A549 (cell line): ENCODE measurements at regions not wholly inside any gene's neighbourhood (a gene's known extent, or its start where the extent isn't known, plus 50 kb on each side); places are given as distances from the start of the nearest gene placed in this dataset.
"Not testable (repeated sequence)": the region's sequence is repeated elsewhere in the genome, so short reads cannot be mapped to it uniquely, and the experiment has no call there.

Source experiments
- ATAC-seq, 2 experiments: fragments of 200-7000 bp in 1 of 2; fragments of >200 bp in 1 of 2; cut with Nextera tagmentation in 1 of 2; cut with Tn5 transposase in 1 of 2; 3 replicates each; pipeline versions ENCODE4 v1.8.0 to v1.9.1; 2018 to 2020; ENCODE audit warnings: mild to moderate bottlenecking in 1 of 2, moderate library complexity in 1 of 2
- CTCF ChIA-PET: fragments of 300-600 bp; sonication (Branson Sonifier 250); formaldehyde crosslinking; extraction: SDS; loops from one replicate; lab custom pipeline; 2021; ENCODE audit warnings: antibody characterized with exemption, inconsistent platforms; lab: Yijun Ruan, JAX
- POLR2A ChIA-PET: fragments of 350-600 bp; formaldehyde crosslinking; extraction: SDS; loops from one replicate; lab custom pipeline; 2021; ENCODE audit warnings: antibody characterized with exemption, inconsistent platforms; lab: Yijun Ruan, JAX
- DNase-seq, 2 experiments: peaks; one replicate each; pipeline versions ENCODE4 v3.0.0 to v3.0.0-alpha.2; 2011 to 2016; ENCODE audit warnings: low read depth in 1 of 2, low spot score in 1 of 2
- FAIRE-seq: peaks from 2 replicates; lab custom pipeline; 2011; peaks lifted over from hg19 to GRCh38; lab: Jason Lieb, UNC
- H3K27ac ChIP-seq, 2 experiments: fragments of >200 bp; sonication (Bioruptor Twin); formaldehyde crosslinking; 3 replicates each; pipeline ENCODE4 v1.5.1; 2016 to 2017
- H3K4me1 ChIP-seq: fragments of >200 bp; sonication (Bioruptor Twin); formaldehyde crosslinking; 3 replicates; pipeline ENCODE4 v1.6.1; 2016
- H3K4me2 ChIP-seq: fragments of >200 bp; sonication (Bioruptor Twin); formaldehyde crosslinking; 3 replicates; pipeline ENCODE4 v1.6.1; 2016
- H3K4me3 ChIP-seq: fragments of >200 bp; sonication (Bioruptor Twin); formaldehyde crosslinking; 3 replicates; pipeline ENCODE4 v1.5.1; 2016
- H3K9me3 ChIP-seq: fragments of >200 bp; sonication (Bioruptor Twin); formaldehyde crosslinking; 3 replicates; pipeline ENCODE4 v1.6.1; 2016
- BHLHE40 ChIP-seq: IDR thresholded peaks from 2 replicates; pipeline ENCODE4 v1.6.1; 2012; ENCODE audit warnings: low read depth, low read length, inconsistent platforms
- CBX2 ChIP-seq: fragments of 200-600 bp; sonication (generic); IDR thresholded peaks from 2 replicates; pipeline ENCODE4 v1.6.1; 2016; ENCODE audit warnings: low read depth, mild to moderate bottlenecking, borderline replicate concordance
- CBX8 ChIP-seq: fragments of 200-600 bp; sonication (generic); IDR thresholded peaks from 2 replicates; pipeline ENCODE4 v1.6.1; 2016
- CEBPB ChIP-seq, 2 experiments: fragments of >200 bp in 1 of 2; sonication (Bioruptor Twin) in 1 of 2; formaldehyde crosslinking in 1 of 2; IDR thresholded peaks; 2 replicates each; pipeline ENCODE4 v1.6.1; 2012 to 2016
- CHD4 ChIP-seq: fragments of 200-600 bp; sonication (generic); IDR thresholded peaks from 2 replicates; pipeline ENCODE4 v1.6.1; 2016; ENCODE audit warnings: antibody characterized with exemption, mild to moderate bottlenecking, borderline replicate concordance
- EHF ChIP-seq: fragments of 250-450 bp; sonication (Bioruptor Pico); IDR thresholded peaks from 2 replicates; pipeline ENCODE4 v1.5.0; 2020; ENCODE audit warnings: mild to moderate bottlenecking
- ELK1 ChIP-seq: fragments of 150-350 bp; IDR thresholded peaks from 2 replicates; pipeline ENCODE4 v1.6.1; 2014; ENCODE audit warnings: low read depth, mild to moderate bottlenecking, low read length
- FOSB ChIP-seq: fragments of 250-450 bp; sonication (Bioruptor Pico); IDR thresholded peaks from 2 replicates; pipeline ENCODE4 v1.5.0; 2020; ENCODE audit warnings: mild to moderate bottlenecking, moderate library complexity
- GATA3 ChIP-seq: IDR thresholded peaks from 2 replicates; pipeline ENCODE4 v1.6.1; 2012; ENCODE audit warnings: borderline replicate concordance
- HOXA7 ChIP-seq: fragments of 250-450 bp; sonication (Bioruptor Pico); IDR thresholded peaks from 2 replicates; pipeline ENCODE4 v1.5.0; 2020; ENCODE audit warnings: mild to moderate bottlenecking, moderate library complexity
- HOXB5 ChIP-seq: fragments of 250-450 bp; sonication (Bioruptor Pico); IDR thresholded peaks from 2 replicates; pipeline ENCODE4 v1.5.0; 2020; ENCODE audit warnings: mild to moderate bottlenecking, moderate library complexity
- JUNB ChIP-seq: fragments of >200 bp; sonication (Bioruptor Twin); formaldehyde crosslinking; IDR thresholded peaks from 2 replicates; pipeline ENCODE4 v1.6.1; 2016
- KDM1A ChIP-seq: fragments of 200-600 bp; sonication (generic); IDR thresholded peaks from 2 replicates; pipeline ENCODE4 v1.6.1; 2016; ENCODE audit warnings: low read depth, mild to moderate bottlenecking
- MAFK ChIP-seq: fragments of 450-650 bp; IDR thresholded peaks from 2 replicates; pipeline ENCODE4 v1.6.1; 2014; ENCODE audit not compliant: partially characterized antibody
- MYC ChIP-seq: IDR thresholded peaks from 2 replicates; pipeline ENCODE4 v1.6.1; 2012; ENCODE audit warnings: mild to moderate bottlenecking, inconsistent platforms, low read length, improper control_type of control experiment, borderline replicate concordance
- PHF8 ChIP-seq: fragments of 200-600 bp; sonication (generic); IDR thresholded peaks from 2 replicates; pipeline ENCODE4 v1.6.1; 2016; ENCODE audit warnings: low read depth, mild to moderate bottlenecking, antibody characterized with exemption, moderate library complexity, borderline replicate concordance
- POLR2A ChIP-seq: IDR thresholded peaks from 2 replicates; pipeline ENCODE4 v1.6.1; 2012; ENCODE audit warnings: mild to moderate bottlenecking, low read length
- POLR2AphosphoS2 ChIP-seq: conservative IDR thresholded peaks from 2 replicates; pipeline ENCODE4 v1.6.1; 2012; ENCODE audit warnings: low read length, improper control_type of control experiment, inconsistent platforms
- RARB ChIP-seq: fragments of 250-450 bp; sonication (Bioruptor Pico); IDR thresholded peaks from 2 replicates; pipeline ENCODE4 v1.8.0; 2021; ENCODE audit warnings: mild to moderate bottlenecking, moderate library complexity
- RCOR1 ChIP-seq: fragments of 150-350 bp; IDR thresholded peaks from 2 replicates; pipeline ENCODE4 v1.6.1; 2014; ENCODE audit warnings: antibody characterized with exemption, low read length, low read depth
- RNF2 ChIP-seq: fragments of 200-600 bp; sonication (generic); IDR thresholded peaks from 2 replicates; pipeline ENCODE4 v1.6.1; 2016; ENCODE audit warnings: low read depth, mild to moderate bottlenecking, antibody characterized with exemption, moderate library complexity, borderline replicate concordance
- TP53 ChIP-seq: fragments of 250-450 bp; sonication (Bioruptor Pico); IDR thresholded peaks from 2 replicates; pipeline ENCODE4 v1.5.0; 2021; ENCODE audit warnings: mild to moderate bottlenecking, moderate library complexity
- WGBS: methylation state at CpG from one replicate; pipeline ENCODE4 v1.1.6; 2017; ENCODE audit errors: missing lambda C conversion rate; 5-methylcytosine and 5-hydroxymethylcytosine counted together
- TF ChIP-seq, protein P1 (sequence below): fragments of >200 bp; sonication (Bioruptor Twin); formaldehyde crosslinking; IDR thresholded peaks from 3 replicates; pipeline ENCODE4 v1.5.1; 2016
- TF ChIP-seq, protein P2 (sequence below): IDR thresholded peaks from 2 replicates; pipeline ENCODE4 v1.6.1; 2012
- TF ChIP-seq, protein P3 (sequence below): fragments of 200-600 bp; sonication (generic); IDR thresholded peaks from 2 replicates; pipeline ENCODE4 v1.6.1; 2016; ENCODE audit warnings: antibody characterized with exemption, mild to moderate bottlenecking, moderate library complexity

DNA sequence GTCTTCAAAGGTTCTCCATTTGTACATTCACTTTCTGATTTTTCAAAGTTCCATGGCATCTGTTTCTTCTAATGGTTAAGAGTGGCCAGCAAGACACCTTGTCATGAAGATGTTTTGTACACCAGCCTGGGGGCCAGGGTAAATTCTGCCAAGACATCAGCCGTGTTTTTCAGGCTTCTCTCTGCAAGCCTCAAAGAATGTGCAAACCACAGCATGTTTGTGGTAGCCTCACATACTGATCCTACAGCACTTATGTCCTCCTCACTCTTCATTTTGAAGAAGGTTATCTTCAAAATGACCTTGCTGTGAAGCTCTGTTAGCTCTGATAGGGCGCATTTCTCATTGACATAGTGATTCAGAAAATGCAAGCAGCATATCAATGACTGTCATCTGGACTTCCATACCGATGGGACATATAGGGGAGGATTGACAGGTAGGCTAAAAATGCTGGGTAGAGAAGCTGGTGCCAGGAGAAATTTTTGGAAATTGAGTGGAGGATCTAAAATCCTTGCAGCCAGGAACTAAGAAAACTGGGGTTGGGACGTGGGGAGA, 59.3 kb upstream of the SPTLC3 start:
- POLR2A ChIA-PET, result no interaction called here
- WGBS, result 52% methylated on average over 4 of the region's 4 CpGs
- H3K4me1 ChIP-seq, result peaks cover 16% of the 10 kb centered on the region; the same call in 2 of the 3 replicates
- FAIRE-seq, result peak; percentile 18
- no peak for ATAC-seq
- no peak overlapping the region for H3K27ac ChIP-seq
- CTCF ChIA-PET, result interaction anchor here (1.0 to 4.4 kb wide), 2 partner anchors 21 to 25 kb away, joined by 4 to 26 read pairs; no protein-coding TSS in a partner anchor
- no peak overlapping the region for H3K4me2 ChIP-seq
- no peak for DNase-seq
- H3K4me3 ChIP-seq, result no peak overlapping the region
- TF ChIP-seq CHD4, result no peak
- TF ChIP-seq, protein P1, sequence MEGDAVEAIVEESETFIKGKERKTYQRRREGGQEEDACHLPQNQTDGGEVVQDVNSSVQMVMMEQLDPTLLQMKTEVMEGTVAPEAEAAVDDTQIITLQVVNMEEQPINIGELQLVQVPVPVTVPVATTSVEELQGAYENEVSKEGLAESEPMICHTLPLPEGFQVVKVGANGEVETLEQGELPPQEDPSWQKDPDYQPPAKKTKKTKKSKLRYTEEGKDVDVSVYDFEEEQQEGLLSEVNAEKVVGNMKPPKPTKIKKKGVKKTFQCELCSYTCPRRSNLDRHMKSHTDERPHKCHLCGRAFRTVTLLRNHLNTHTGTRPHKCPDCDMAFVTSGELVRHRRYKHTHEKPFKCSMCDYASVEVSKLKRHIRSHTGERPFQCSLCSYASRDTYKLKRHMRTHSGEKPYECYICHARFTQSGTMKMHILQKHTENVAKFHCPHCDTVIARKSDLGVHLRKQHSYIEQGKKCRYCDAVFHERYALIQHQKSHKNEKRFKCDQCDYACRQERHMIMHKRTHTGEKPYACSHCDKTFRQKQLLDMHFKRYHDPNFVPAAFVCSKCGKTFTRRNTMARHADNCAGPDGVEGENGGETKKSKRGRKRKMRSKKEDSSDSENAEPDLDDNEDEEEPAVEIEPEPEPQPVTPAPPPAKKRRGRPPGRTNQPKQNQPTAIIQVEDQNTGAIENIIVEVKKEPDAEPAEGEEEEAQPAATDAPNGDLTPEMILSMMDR, result no peak
- TF ChIP-seq PHF8, result no peak
- TF ChIP-seq, all 56 proteins: peak for 0
- H3K9me3 ChIP-seq, result no peaks in the 10 kb centered on the region

DNA sequence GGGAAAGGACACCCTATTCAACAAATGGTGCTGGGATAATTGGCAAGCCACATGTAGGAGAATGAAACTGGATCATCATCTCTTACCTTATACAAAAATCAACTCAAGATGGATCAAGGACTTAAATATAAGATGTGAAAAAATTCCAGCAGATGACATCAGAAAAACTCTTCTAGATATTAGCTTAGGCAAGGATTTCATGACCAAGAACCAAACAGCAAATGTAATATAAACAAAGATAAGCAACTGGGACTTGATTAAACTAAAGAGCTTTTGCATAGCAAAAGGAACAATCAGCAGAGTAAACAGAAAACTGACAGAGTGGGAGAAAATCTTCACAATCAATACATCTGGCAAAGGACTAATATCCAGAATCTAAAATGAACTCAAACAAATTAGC, 54.5 kb upstream of the SPTLC3 start:
- ATAC-seq, H3K4me2 ChIP-seq, H3K4me1 ChIP-seq, H3K4me3 ChIP-seq, H3K9me3 ChIP-seq, DNase-seq, POLR2A ChIA-PET, H3K27ac ChIP-seq: not testable (repeated sequence)
- FAIRE-seq, result peak; percentile 49
- CTCF ChIA-PET, result interaction anchor here (0.6 to 4.0 kb wide), 4 partner anchors 12 to 841 kb away, joined by 3 to 31 read pairs (median 4); no protein-coding TSS in a partner anchor

GRCh38 chr20:12955611-12956010, 53.2 kb upstream of the SPTLC3 start:
- Histone ChIP-seq H3K4me3 (no peak overlapping the region), H3K4me1 (no peaks in the 10 kb centered on the region), H3K4me2 (no peak overlapping the region), H3K9me3 (no peaks in the 10 kb centered on the region), H3K27ac (no peak overlapping the region)
- WGBS, result 52% methylated on average over 3 of the region's 3 CpGs
- ATAC-seq (no peak), DNase-seq (no peak), FAIRE-seq (no peak)
- CTCF ChIA-PET, result interaction anchor here (1.1 to 4.0 kb wide), 3 partner anchors 10 to 21 kb away, joined by 3 to 31 read pairs (median 7); no protein-coding TSS in a partner anchor
- POLR2A ChIA-PET, result no interaction called here
- no peak for TF ChIP-seq POLR2AphosphoS2
- TF ChIP-seq POLR2A, result no peak
- no peak for TF ChIP-seq CEBPB (IDR thresholded peaks at IDR 0.05)
- TF ChIP-seq CBX8, result no peak
- no peak for TF ChIP-seq HOXB5 (CRISPR knock-in tag)
- TF ChIP-seq RNF2, result no peak
- no peak for TF ChIP-seq RARB (CRISPR knock-in tag)
- no peak for TF ChIP-seq CBX2
- TF ChIP-seq MAFK, result no peak
- no peak for TF ChIP-seq BHLHE40
- TF ChIP-seq JUNB, result no peak

DNA sequence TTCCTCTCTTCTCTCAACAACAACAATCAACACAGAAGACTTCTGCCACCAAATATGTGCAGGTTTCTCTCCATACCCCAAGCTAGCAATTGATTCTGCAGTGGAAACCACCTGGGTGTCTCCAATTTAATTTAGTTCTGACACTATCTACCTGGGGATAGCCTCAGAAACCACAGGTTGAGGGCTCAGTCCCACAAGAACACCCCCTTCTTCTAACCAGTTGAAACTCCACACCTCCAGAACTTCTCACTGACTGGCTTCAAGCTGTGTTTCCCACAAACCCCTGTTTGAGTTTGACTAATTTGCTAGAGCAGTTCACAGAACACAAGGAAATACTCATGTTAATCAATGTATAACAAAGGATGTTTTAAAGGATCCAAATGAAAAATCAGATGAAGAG, 52.5 kb upstream of the SPTLC3 start:
- no peak for ATAC-seq
- POLR2A ChIA-PET, result no interaction called here
- CTCF ChIA-PET, result interaction anchor here (1.1 to 4.0 kb wide), 3 partner anchors 10 to 22 kb away, joined by 3 to 31 read pairs (median 7); no protein-coding TSS in a partner anchor
- Histone ChIP-seq H3K4me3 (no peak overlapping the region), H3K9me3 (no peaks in the 10 kb centered on the region), H3K4me2 (no peak overlapping the region)
- DNase-seq, result no peak
- TF ChIP-seq EHF (CRISPR knock-in tag) (no peak), KDM1A (no peak), ELK1 (no peak), RCOR1 (no peak), FOSB (no peak), TP53 (CRISPR knock-in tag) (no peak), MYC (no peak), HOXA7 (CRISPR knock-in tag) (no peak), GATA3 (no peak)
- TF ChIP-seq, protein P2, sequence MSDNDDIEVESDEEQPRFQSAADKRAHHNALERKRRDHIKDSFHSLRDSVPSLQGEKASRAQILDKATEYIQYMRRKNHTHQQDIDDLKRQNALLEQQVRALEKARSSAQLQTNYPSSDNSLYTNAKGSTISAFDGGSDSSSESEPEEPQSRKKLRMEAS, result no peak
- TF ChIP-seq, protein P3, sequence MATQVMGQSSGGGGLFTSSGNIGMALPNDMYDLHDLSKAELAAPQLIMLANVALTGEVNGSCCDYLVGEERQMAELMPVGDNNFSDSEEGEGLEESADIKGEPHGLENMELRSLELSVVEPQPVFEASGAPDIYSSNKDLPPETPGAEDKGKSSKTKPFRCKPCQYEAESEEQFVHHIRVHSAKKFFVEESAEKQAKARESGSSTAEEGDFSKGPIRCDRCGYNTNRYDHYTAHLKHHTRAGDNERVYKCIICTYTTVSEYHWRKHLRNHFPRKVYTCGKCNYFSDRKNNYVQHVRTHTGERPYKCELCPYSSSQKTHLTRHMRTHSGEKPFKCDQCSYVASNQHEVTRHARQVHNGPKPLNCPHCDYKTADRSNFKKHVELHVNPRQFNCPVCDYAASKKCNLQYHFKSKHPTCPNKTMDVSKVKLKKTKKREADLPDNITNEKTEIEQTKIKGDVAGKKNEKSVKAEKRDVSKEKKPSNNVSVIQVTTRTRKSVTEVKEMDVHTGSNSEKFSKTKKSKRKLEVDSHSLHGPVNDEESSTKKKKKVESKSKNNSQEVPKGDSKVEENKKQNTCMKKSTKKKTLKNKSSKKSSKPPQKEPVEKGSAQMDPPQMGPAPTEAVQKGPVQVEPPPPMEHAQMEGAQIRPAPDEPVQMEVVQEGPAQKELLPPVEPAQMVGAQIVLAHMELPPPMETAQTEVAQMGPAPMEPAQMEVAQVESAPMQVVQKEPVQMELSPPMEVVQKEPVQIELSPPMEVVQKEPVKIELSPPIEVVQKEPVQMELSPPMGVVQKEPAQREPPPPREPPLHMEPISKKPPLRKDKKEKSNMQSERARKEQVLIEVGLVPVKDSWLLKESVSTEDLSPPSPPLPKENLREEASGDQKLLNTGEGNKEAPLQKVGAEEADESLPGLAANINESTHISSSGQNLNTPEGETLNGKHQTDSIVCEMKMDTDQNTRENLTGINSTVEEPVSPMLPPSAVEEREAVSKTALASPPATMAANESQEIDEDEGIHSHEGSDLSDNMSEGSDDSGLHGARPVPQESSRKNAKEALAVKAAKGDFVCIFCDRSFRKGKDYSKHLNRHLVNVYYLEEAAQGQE, result no peak
- TF ChIP-seq, all 56 proteins: peak for 0
- FAIRE-seq, result peak; percentile 86
- H3K27ac ChIP-seq, result no peak overlapping the region
- H3K4me1 ChIP-seq, result peaks cover 5% of the 10 kb centered on the region
